ENCODE measurements at regions not wholly inside any gene's neighbourhood (a gene's known extent, or its start where the extent isn't known, plus 50 kb on each side); places are given as distances from the start of the nearest gene placed in this dataset.

GRCh38 chr6:15913573-15913972 is 215.3 kb upstream of the MYLIP start:
- TF ChIP-seq CTCF (conservative IDR thresholded peaks at IDR 0.05 in 1 of 2, IDR thresholded peaks at IDR 0.05 in 1 of 2; ENCODE audit: extremely low read depth in 1 of 2, insufficient read depth in 1 of 2, low read depth in 1 of 2, low read length in 2 of 2) (no peak), EZH2 (IDR thresholded peaks at IDR 0.05; ENCODE audit: borderline replicate concordance, low read length) (no peak)

All from mammary epithelial cell (primary cell).